HG03460 (cell line): ENCODE measurements at regions not wholly inside any gene's neighbourhood (a gene's known extent, or its start where the extent isn't known, plus 50 kb on each side); places are given as distances from the start of the nearest gene placed in this dataset.

ENCODE experiments used
- ATAC-seq: cut with Tn5 transposase; IDR thresholded peaks from one replicate; pipeline ENCODE4 v1.9.1; 2021; ENCODE audit not compliant: unreplicated experiment

- no peak for ATAC-seq
Observed at GRCh38 chr2:147560810-147561535, 283.9 kb upstream of the ACVR2A start.

DNA sequence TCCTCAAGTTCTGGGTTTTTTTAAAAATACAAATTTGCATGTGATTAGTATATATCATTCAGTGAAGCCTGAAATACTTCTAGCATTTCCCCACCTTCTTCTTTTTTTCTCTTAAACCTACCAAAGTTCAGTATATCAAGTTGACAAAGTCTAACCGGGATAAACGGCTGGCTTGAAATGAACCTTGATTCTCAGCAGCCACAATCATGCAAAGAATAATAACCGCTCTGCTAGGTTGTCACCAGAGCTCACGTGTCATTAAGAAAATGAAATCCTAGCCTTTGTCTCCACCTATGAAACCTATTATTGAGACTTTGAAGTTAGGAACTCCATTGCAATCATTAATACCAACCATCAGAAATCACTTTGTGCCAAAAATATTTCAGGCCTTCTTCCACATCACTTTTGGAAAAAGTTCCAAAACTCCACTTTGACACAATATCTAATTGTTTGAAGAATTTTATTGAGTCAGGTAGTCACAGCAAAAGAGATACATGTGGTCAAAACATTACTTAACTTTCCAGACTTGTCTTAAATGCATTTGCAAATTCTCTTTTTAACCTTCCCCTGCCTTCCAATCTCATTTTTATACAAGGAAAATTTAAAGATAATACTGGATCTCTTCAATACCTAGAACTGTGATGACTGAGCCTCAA lies 285.6 kb upstream of the ACVR2A start:
- ATAC-seq = no peak

GRCh38 chr2:147558620-147559019 lies 286.2 kb upstream of the ACVR2A start:
- no peak for ATAC-seq

- no peak for ATAC-seq
Observed at GRCh38 chr2:147554521-147555107, 290.2 kb upstream of the ACVR2A start.

- no peak for ATAC-seq
Observed at GRCh38 chr2:147553775-147554271, 291.0 kb upstream of the ACVR2A start.

GRCh38 chr2:147550995-147551731 lies 293.7 kb upstream of the ACVR2A start:
- no peak for ATAC-seq

- no peak for ATAC-seq
Observed at GRCh38 chr2:147549054-147549453, 295.8 kb upstream of the ACVR2A start.

DNA sequence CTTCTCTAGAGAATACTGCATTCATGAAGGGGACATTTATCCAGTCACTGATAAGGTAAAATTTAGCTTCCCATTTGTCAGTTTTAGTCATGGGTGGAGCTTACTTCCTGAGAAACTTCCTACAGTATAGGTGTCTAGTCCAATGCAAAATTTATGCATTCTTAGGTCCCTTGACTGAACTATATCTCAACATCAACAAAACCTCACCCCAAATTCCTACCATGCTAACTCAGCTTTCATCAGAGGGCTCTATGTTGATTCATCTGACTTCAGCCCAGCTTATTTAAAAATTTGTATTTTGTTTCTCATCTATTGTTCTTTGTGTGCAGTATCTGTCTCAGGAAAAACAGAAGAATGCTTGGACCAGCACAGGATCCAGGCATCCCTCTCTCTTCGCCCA lies 296.4 kb upstream of the ACVR2A start:
- no peak for ATAC-seq

GRCh38 chr2:147547440-147547839 lies 297.4 kb upstream of the ACVR2A start:
- no peak for ATAC-seq

- no peak for ATAC-seq
Observed at GRCh38 chr2:147546109-147546508, 298.7 kb upstream of the ACVR2A start.

- ATAC-seq = no peak
Observed at GRCh38 chr2:147543056-147543455, 301.8 kb upstream of the ACVR2A start.

DNA sequence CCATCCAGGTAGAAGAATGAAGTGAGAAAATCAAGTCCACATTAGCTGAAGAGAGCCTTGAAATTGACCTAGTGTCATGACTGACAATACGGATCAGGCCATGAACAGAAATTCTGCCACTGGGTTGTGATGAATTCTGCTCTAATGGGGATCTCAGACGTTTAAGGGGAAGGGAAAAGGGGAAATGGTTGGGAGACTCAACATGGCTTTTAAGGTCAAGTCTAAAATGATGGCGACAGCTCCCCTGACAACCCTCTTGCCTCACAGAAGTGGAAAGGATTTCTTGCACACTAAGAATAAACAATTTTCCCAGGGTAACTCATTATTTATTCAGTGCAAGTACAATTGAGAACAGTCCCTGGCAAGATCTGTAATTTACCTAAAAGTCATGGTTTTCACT lies 302.5 kb upstream of the ACVR2A start:
- ATAC-seq = no peak

GRCh38 chr2:147541314-147541713 lies 303.5 kb upstream of the ACVR2A start:
- ATAC-seq = no peak

DNA sequence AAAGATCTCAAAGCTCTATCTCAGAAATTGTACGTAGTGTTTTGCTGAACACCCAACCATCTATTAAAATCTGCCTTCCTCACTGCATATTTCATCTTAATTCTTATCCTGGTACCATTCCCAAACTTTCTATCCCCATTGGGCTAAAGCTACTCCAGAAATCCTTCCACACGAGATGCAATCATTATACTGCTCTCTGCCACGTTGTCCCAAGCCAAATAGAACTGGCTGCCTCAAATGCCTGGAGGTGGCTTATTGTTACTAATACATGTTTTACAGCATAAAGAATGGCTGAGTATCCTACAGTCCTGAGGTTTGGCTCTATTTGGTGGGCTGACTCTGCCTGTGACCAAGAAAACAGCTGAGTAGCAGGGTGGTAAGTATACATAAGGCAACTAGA lies 306.0 kb upstream of the ACVR2A start:
- ATAC-seq = no peak

DNA sequence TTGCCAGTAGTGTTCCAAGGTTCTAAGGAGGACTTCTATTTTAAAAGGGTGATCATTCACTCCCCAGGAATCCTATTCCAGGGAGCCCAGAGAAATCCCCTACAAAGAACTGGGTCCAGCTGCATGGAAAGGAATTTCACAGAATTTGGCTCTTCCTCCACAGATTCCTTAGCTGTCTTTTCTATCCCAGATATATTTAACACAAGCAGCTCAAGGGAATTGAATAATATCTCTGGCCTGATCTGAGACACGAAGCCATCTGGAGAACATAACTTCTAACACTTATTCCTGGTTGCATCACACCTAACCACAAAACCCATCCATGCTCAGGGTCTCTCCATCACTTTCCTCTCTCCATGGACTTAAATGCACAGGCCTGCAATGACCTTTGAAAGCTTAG lies 306.7 kb upstream of the ACVR2A start:
- ATAC-seq = no peak

DNA sequence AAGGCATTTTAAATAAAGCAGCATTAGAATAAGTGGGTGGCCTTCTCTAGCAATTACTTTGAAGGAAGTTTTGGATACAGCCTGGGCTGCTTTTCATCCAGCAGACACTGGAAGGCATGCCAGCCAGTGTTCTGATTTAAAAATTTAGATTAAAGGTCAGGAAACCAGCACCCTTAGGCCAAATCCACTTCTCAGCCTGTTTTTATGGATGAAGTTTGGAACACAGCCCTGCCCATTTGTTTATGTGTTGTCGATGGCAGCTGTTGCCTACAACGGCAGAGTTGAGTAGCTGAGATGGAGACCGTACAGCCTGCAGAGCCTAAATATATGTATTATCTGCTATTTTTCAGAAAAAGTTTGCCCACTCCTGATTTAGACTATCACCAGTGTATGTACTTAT lies 313.6 kb upstream of the ACVR2A start:
- ATAC-seq = no peak

DNA sequence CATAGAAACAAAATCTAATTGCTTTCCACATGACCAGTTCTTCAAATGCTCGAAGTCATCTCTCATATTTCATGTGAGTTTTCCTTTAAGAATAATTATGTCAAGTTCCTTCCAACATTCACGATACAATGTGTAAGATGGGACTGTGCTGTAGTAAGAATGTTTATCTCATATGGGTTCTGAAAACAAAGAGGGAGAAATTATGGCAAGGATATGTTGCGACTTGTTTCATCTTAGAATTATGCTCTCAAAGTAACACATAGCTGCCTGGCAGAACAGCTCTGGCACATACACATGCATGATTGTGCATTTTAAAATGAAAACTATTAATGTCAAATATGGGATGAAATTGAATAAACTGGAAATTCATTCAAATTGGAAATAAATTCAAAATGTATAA lies 314.8 kb upstream of the ACVR2A start:
- no peak for ATAC-seq

DNA sequence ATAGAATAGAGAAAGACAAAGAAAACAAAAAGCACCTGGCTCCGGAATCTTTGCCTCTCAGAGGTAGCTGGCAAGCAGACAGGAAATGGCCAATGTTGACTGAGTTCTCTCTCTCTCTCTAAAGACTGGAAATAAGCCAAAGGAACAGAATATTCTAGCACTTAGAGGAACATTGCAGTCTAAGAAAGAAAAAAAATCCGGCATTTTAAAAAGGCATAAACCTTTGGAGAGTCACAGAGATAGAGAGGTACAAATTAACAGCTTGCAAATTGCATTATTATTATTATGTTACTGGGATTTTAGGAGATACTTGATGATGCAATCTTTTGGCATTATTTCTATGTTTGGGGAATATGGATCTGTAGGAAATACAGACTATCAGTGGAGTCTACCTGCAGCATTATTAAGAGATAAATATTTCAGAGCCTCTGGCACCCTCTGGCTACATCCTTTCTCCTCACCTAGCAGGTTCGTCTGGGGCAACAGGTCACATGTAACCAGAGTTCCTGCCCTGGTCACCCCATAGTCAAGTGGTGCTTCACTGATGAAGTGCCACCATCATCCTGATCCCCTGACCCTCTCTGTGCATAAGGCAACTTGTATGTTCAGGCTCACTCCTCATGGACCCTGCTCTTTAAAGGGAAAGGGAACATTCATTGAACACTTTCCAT lies 318.9 kb upstream of the ACVR2A start:
- ATAC-seq = no peak

DNA sequence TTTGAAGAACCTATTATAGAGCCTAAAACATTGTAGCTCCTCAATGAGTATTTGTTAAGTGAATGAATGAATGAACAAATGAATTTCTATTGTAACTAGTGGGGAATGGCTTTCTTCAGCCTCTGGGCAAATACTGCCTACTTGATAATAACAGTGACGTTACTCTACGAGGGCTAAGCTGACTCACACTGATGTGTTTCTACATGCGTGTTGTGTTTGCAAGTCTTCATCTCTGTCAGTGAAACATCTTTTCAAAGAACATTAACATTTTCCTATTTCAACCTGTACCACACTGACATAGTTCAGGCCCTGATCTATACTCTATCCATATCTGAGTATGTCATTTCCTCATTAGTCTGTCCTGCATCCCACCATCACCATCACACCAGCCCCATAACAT lies 319.9 kb upstream of the ACVR2A start:
- ATAC-seq = no peak

DNA sequence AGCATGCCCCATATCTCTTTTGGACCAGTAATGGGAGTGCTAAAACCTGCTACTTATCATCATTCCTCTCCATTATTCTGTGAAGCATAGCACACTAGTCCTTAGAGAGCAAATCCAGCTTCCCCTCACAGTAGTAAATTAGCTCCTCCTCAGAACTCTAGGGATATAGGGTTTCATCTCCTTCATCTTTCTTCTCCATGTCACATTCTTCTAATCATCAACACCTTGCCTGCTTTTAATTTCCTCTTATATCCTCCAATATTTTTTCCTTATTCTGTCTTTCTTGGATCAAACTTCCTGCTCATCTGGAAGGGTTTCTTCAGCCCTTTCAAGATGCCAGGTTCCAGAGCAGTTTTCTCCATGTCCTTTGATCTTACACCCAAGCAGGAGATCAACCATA lies 321.4 kb upstream of the ACVR2A start:
- no peak for ATAC-seq

- no peak for ATAC-seq
Observed at GRCh38 chr2:147521936-147522335, 322.9 kb upstream of the ACVR2A start.
